SIG-M5 treated with dmso at 0.1 percent for 504 hours (cell line): ENCODE measurements at regions not wholly inside any gene's neighbourhood (a gene's known extent, or its start where the extent isn't known, plus 50 kb on each side); places are given as distances from the start of the nearest gene placed in this dataset.

Source experiments
- DNase-seq: peaks from one replicate; lab custom pipeline; 2025; ENCODE audit not compliant: unreplicated experiment; lab: John Stamatoyannopoulos, UW

DNA sequence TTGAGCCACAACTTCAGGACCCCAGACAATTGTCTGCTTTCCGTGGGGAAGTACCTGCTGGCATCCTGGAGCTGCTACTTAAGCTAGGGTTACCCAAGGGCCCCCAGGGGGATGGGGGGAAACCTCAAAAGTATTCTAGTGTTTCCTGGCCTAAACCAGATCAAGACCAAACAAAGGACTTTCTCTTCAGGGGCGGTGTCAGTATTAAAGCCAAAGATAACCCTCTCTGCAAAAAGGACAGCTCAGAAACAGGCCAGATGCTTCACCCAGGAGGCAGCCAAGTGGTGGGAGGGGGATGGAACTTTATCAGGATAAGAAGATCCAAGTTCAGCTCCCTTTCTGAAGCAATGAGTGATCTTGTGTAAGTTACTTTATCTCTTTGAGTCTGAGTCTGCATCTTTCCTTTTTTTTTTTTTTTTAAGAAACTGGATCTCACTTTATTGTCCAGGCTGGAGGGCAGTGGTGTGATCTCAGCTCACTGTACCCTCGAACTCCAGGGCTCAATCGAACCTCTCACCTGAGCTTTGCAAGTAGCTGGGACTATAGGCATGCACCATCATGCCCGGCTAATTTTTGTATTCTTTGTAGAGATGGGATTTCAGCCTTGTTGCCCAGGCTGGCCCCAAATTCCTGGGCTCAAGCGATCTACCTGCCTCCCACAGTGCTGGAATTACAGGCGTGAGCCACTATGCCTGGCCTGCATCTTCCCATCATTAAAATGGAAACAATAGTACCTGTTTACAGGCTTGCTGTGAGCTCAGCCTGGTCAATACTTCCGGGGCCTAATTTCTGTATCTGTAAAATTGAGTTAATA lies 151.8 kb upstream of the PTPRM start:
- no peak for DNase-seq

DNA sequence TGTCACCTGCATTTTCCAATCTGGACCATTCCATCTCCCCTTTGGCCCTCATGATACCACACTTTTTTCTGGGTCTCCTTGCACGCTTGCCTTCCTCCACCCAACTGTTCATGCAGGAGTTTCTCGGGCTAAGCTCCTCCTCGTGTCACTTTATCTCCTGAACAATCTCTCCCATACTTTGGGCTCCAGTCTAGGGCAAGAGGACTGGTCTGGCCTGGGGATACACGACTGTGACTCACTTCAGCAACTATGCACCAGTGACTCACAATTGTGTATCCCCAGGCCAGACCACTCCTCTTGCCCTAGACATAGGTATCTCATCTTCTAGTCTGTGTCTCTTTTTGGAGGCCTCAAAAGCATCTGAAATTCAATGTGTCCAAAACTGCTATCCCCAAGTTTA lies 149.4 kb upstream of the PTPRM start:
- DNase-seq = no peak

DNA sequence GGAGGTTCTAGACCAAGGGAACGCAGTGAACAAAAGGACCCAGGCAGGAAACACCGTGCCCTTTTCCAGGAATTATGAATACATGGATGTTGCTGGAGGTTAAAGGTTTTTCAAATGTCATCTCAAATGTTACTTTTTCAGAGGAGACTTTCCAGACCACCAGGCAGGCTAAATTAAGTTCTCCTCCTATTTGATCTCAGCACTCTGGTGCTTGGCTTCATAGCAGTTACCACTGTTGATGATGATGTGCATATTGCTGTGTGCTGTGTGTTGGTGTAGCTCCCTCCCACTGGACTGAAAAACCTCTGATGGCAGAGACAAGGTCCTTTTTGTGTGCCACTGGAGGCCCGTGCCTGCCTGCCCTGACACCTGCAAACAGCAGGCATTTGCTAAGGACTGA lies 137.3 kb upstream of the PTPRM start:
- DNase-seq = no peak

DNA sequence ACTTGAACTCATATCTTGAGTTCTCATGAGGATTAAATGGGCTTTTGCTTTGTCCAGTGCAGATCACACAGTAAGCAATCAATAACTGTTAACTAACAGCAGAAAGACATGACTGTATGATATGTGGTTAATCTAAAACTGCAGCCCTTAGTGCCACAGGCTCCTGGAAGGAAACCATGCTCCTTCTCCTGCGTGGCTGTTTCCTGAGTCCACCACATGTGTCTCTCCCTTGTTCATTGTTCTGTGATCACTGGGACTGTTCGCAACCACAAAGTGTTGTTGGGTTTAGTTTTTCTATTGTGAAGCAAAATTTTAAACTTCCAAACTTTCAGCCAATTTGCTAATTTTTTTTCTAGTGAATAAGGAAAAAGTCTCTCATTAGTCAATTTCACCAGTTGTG lies 130.9 kb upstream of the PTPRM start:
- DNase-seq = no peak

DNA sequence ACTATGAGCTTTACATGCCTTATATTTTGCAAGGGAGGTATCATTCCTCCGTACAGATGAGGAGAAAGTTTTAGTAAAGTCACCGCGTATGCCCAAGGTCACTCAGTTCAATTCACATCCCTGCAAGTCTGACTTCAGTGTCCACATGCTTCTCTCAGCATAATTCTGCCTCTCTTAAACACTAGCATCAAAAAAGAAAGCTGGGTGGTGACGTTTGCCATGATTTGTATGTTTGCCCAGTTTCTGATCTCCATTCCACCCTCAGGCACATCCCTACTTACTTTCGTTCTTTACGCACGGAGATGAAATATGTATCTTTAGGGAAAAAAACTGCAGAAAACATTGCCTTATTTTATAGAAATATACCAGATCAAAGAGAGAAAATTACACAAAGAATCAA lies 129.2 kb upstream of the PTPRM start:
- DNase-seq = no peak

DNA sequence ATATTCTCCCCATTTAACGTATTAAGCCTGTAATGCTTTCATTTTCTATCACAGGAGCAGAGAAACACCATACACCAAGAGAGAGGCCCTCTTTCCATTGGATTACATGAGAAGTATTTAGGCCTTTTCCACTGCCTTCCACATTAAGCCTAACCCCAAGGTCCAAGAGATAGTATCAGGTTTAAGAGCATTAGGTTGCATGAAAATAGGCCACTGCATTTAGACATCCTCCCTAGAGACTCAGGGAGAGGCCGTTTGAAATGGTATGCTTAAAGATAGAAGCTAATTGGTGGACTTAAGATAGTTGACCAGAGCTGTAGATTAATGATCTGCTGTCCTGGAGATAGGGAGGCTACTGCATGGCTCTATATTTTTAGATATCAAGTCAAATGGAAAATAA lies 128.5 kb upstream of the PTPRM start:
- DNase-seq = no peak

DNA sequence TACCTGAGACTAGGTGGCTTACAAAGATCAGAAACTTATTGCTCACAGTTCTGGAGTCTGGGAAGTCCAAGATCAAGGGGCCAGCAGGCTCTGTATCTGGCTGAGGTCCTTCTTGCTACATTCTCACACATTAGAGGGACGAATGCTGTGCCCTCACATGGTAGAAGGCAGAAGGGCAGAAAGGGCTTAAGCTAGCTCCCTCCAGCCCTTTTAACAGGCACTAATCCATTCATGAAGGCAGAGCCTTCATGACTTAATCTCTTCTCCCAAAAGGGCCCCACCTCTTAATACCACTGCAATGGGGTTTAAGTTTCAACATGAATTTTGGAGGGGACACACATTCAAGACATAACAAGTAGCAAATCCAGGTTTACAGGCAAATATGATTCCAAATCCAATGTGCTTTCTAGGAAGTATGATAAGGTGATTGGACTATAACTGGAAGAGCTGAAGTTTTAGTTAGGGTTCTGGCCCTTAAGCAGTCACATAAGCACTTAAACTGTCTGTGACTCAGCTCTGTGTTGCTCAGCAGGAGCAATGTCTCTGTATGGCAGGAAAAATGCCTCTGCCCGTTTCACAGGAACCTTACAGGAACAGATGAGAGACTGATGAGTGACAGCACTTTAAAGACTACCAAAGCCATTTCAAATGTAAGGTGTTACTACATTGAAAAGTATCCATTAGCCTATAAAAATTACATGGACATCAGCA lies 119.6 kb upstream of the PTPRM start:
- no peak for DNase-seq

DNA sequence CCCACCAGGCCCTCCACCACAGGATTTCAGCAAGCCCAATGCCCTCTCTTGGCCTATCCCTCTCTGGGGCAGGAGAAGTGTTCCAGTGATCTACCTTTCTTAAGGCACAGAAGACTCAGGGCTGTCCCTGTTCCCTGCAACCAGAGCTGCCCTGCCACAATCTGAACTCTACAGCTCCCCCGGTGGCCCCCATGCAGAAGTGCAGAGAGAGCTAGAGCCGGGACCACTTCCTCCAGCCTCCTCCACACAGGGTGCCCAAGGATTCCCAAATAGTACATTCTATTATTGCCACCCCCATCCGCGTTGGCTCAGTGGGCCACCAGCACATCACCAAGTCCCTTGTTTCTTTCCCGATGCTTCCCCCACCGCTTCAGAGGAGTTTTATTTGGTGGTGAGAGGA lies 114.8 kb upstream of the PTPRM start:
- DNase-seq = peak; percentile 3

DNA sequence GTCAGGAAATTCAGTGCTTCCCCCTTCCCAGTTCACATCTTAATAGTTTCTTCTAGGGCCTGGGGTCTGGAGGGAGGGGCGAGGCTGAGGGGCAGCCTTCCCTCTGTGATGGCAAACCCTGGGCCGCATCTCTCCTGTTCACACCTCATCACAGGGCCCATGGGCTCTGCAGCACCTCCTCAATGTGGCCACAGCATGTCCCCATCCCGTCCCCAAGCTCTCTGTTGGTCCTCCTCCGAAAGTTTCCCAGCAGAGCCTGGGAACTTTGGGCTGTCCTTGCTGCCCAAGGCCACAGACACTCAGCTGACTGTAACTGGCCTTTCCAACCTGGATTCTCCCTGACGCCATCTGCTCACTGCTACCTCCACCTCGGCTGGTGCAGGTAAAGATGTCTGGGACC lies 112.7 kb upstream of the PTPRM start:
- no peak for DNase-seq

DNA sequence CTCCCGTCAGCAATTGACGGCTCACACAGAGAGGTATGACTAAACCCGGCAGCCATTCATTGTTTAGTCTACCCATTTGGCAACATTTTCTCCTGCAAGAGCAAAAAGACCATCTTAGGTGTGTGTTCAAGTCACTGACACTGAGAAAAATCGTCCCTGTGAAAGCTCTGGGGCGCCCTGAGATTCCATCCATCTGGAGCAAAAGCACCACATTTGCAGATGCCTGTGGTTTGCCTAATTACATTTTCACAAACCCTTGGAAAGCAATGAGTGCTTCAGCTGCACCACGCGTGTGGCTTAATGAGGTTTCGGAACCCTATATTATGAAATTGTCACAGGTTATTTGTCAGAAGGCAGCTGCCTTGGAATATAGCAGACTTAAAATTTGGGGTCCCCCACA lies 110.7 kb upstream of the PTPRM start:
- DNase-seq = no peak

DNA sequence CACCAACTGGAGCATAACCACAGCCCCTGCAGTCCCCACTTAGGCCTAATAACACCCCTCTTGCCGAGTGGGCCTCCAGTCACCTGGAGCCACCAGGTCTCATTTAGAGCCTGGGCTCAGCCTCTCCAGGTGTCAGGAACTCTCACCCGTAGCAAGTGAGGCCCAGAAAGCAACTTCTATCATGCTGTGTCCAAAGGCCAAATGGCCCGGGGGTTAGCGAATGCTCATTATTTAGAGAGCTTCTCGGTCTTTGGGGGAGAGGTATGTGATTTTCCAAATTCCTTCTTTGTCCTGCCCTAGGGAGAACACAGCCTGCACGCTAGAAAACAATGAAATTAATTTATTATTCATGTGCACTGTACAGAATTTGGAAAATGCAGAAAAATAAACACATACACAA lies 109.9 kb upstream of the PTPRM start:
- DNase-seq = no peak

DNA sequence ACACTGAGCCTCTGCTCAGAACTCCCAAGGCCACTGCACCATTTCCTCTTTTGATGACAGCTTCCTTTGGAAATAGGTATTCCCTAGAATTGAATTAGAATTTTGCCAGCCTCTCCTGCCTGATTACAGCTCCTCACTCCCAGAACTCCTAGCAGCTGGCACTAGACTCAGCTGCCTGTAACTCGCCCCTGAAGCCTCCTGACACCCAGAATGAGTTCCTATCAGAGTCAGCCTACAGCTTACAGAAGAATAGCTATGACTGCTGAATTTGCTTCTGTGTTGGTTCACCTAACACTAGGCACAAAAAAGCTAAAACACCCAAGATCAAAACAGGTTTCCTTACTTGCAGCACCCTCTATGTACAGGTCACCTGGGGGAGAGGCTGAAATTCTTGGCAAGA lies 108.2 kb upstream of the PTPRM start:
- DNase-seq = no peak

DNA sequence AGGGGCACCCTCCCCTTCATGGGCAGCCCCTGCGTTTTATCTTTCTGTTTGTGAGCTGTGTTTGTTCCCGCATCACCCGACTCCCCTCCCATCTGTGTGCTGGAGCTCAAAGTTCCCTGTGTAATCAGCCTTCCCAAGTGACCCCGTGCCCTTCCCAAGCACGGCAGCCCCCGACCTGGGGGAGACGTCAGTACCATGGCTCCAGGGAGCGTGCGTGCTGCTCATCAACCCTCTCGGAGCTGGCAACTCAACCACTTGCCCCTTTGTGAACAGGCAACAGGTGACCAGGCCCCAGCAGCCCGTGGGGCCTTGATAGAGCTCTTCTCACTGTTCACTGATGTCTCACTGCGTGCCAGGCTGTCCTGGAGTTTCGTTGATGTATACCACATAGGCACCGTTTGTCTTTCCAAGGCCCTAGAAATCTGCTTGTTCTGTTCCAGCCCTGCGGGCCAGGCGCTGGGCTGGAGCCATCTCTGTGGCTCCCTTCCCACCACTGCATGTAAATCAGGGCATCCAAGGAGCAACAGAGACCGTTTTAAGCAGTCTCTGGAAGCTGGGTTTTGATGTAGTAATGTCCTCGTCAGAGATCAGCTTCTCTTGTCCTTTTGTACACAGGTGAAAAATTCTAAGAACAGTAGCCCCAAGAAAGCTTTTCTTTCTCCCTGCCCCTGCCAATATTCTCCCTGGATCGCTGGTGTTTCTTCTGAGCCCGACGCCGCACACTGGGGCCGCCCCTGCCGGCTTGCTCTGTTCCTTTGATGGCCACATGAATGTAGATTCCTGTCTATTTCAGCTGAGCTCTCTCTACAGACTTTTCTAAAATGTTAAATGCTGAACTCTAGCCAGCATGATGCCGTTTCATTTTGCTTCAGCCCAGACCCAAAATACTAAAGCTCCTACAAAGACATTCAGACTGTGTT lies 107.0 kb upstream of the PTPRM start:
- peak; percentile 5 for DNase-seq

DNA sequence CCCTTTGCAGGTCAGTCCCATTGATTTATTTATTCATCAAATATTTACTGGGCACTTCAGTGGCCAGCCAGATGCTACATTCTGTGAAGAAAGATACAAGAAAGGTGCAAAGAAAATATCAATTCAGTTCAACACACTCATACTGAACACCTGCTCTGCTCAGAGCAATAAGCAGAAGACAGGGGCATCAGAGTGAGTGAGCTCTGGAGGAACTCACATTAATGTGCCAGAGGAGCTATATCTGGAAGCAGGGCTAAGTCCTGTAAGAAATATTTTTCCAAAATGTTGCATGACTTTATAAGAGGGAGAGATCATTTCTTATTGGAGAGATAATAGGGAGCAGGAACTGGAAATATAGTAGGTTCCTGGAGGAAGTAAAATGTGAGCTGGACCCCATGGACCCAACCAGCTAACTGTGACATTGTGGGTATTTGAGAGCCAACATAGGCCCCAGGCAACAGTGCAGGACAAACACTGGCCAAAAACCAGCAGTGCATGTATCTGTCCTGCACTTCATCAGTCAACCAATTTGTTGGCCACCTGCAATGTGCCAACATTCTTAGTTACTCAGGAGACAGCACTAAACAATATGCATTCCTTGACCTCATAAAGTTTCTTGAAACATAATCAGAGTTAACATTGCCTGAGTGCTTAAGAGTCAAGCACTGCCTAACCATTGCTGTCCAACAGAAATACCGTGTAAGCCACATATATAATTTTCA lies 102.7 kb upstream of the PTPRM start:
- no peak for DNase-seq

DNA sequence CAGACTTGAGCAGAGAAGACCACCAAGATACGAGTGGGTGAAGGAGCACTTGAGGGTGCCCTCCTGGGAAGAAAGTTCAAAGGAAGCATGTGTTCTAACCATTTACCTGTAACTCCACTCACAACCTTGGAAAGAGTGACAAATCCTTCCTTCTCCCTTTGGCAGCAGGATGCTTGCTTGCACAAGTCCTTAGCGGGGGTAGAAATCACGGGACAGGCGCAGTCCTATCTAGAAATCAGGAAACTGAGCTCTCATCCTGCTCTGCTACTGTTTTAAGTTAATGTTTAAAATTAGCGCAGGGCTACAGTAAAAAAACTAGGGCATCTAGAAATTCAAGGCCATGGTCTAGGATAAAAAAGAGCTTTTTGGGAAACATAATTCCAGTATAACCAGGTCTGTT lies 100.9 kb upstream of the PTPRM start:
- DNase-seq = no peak

DNA sequence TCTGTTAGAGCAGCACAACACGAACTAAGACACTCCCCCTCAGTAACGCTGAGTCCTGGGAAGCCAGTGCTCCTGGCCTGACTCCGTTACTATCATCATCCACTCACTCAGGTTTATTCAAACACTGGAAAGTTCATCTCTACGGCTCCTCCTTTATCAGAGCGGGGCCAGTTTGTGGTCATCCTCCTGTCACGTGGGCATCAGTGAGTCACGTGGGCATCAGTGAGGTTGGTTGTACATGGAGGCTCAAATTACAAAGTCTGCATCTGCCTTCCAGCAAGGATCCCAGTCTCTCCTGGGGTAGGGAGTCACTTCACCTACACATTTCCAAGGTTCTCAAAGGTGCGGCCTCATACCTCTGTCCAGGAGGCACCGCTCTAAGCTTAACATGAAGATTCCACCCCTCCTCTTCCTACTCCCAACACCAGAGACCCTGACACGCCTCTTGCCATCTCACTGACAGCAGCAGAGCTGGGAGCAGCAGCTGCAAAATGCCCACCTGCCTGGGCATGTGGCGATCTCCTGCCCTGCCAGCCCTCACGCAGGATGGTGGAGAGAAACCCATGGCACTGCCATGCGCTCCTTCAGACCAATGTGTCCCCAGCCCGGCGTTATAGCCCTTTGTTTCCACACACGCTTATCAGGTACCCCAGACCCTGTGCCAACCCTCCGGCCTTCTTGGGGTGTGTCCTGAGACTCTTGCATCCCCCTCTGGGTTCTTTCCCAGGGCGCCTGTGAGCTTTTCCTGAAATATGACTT lies 99.2 kb upstream of the PTPRM start:
- DNase-seq = no peak

DNA sequence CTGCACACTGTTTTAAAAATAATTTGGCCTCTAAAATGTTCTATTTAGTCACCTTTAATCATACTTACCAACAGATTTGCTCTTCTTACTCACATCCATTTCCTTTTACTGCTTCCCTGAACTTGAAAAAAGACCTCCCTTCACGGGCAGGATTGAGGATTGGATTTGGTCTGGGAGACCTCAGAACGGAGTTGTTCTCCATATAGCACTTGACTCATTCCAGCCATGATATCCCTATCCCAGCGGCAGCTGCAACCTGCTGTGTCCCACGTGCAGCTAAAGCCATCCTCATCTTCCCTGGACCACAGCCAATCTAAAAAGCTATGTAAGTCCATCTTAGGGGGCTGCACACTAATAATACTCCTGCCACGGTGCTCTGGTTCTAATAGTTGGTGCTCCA lies 97.0 kb upstream of the PTPRM start:
- no peak for DNase-seq

DNA sequence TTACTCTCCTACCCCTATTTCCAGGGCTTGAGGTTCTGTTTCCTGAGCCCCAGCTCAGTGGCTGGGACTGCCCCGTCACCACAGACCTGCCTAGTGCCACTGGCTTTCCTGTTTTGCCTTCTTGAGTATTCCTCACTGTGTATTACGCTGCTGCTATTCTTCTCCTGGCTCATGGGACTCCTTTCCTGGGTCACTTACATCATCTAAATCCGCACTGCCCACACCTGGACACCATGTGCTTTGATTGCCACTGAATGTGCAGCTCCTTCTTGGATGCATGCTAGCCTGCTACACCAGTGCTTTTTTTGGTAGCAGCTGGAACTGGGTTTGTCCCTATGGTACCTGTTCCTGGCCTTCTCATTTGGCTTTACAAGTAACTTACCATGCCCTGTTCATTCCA lies 96.6 kb upstream of the PTPRM start:
- no peak for DNase-seq

DNA sequence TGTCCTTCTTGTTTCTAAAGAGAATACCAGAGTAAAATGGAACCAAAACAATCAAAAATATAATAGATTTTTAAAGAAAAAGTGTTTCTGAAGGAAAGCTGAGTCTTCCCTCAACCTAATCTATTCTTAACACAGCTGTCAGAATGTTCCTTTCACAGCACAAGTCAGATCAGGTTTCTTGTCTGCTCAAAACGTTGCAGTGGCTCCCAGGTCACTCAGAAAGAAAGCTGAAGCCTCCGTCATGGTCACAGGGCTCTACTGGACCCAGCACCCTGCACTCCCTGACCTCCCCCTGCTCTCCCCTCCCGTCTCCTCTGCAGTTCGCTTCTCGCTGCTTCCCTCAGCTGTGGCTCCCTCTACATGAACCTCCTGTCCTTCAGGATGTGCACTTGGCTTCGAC lies 90.7 kb upstream of the PTPRM start:
- DNase-seq = no peak

DNA sequence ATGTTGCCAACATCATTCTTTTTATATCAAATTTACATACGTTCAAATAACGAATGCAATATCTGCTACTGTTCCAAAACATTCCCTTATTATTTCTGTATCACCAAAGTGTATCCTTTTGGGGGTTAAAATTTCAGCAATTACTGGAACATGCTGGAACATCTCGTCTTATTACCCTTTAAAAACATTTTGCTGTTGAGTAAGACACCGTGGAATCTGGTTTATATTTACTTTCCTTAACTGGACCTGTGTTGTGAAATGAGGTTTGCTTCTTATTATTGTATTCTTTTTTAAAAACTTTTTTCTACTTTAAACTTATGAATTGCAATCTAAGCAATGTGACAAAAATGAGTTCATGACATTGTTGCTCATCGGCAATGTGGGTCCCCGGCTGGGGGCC lies 87.4 kb upstream of the PTPRM start:
- DNase-seq = no peak
